Neural progenitor cell (in vitro differentiated cells): ENCODE measurements at regions not wholly inside any gene's neighbourhood (a gene's known extent, or its start where the extent isn't known, plus 50 kb on each side); places are given as distances from the start of the nearest gene placed in this dataset.

Source experiments
- DNase-seq: peaks from one replicate; pipeline ENCODE4 v3.0.0-alpha.2; 2016; ENCODE audit warnings: low spot score
- H2AFZ ChIP-seq: fragments of 200-600 bp; sonication (generic); replicated peaks from 2 replicates; pipeline ENCODE4 v1.6.1; 2016; ENCODE audit warnings: antibody characterized with exemption
- H3F3A ChIP-seq: fragments of 200-600 bp; sonication (generic); 2 replicates; pipeline ENCODE4 v1.6.1; 2016; ENCODE audit warnings: antibody characterized with exemption, low read depth
- H3K27ac ChIP-seq: fragments of 200-600 bp; sonication (generic); 2 replicates; pipeline ENCODE4 v1.5.1; 2016; ENCODE audit warnings: mild to moderate bottlenecking
- H3K27me3 ChIP-seq: fragments of 200-600 bp; sonication (generic); 2 replicates; pipeline ENCODE4 v1.6.1; 2016; ENCODE audit warnings: mild to moderate bottlenecking, moderate library complexity
- H3K36me3 ChIP-seq: fragments of 200-600 bp; sonication (generic); 2 replicates; pipeline ENCODE4 v1.5.1; 2016
- H3K4me1 ChIP-seq: fragments of 200-600 bp; sonication (generic); 2 replicates; pipeline ENCODE4 v1.6.1; 2016; ENCODE audit warnings: mixed run types
- H3K4me2 ChIP-seq: fragments of 200-600 bp; sonication (generic); 2 replicates; pipeline ENCODE4 v1.6.1; 2016
- H3K4me3 ChIP-seq: fragments of 200-600 bp; sonication (generic); 2 replicates; pipeline ENCODE4 v1.5.1; 2016
- H3K79me2 ChIP-seq: fragments of 200-600 bp; sonication (generic); 2 replicates; pipeline ENCODE4 v1.6.1; 2016; ENCODE audit warnings: low read depth
- H3K9ac ChIP-seq: fragments of 200-600 bp; sonication (generic); 2 replicates; pipeline ENCODE4 v1.6.1; 2016
- H3K9me3 ChIP-seq: fragments of 200-600 bp; sonication (generic); 2 replicates; pipeline ENCODE4 v1.5.1; 2016; ENCODE audit warnings: low read depth
- H4K20me1 ChIP-seq: fragments of 200-600 bp; sonication (generic); 2 replicates; pipeline ENCODE4 v1.6.1; 2016; ENCODE audit warnings: low read depth
- H3K27ac Mint-ChIP-seq: 3 replicates; pipeline ENCODE4 v1.8.0; 2021; ENCODE audit warnings: mixed read lengths
- H3K27me3 Mint-ChIP-seq: 2 replicates; pipeline ENCODE4 v1.8.0; 2022; ENCODE audit warnings: low read depth, mild to moderate bottlenecking, inconsistent platforms, moderate library complexity, mixed read lengths; ENCODE audit not compliant: insufficient read depth
- H3K36me3 Mint-ChIP-seq: 3 replicates; pipeline ENCODE4 v1.8.0; 2021; ENCODE audit warnings: mixed read lengths
- H3K4me1 Mint-ChIP-seq: 3 replicates; pipeline ENCODE4 v1.8.0; 2021; ENCODE audit warnings: mixed read lengths
- H3K4me3 Mint-ChIP-seq: 3 replicates; pipeline ENCODE4 v1.8.0; 2021; ENCODE audit warnings: mild to moderate bottlenecking, moderate library complexity, mixed read lengths
- H3K9me3 Mint-ChIP-seq: 3 replicates; pipeline ENCODE4 v1.8.0; 2020; ENCODE audit warnings: mixed read lengths
- EZH2 ChIP-seq: fragments of 200-600 bp; sonication (generic); IDR thresholded peaks from 2 replicates; pipeline ENCODE4 v1.6.1; 2017; ENCODE audit warnings: antibody characterized with exemption, mild to moderate bottlenecking, moderate library complexity
- EZH2phosphoT487 ChIP-seq: fragments of 200-600 bp; sonication (generic); IDR thresholded peaks from 2 replicates; pipeline ENCODE4 v1.6.1; 2017; ENCODE audit warnings: antibody characterized with exemption
- TF ChIP-seq, protein P1 (sequence below): fragments of 200-600 bp; sonication (generic); IDR thresholded peaks from 2 replicates; pipeline ENCODE4 v1.5.1; 2017; ENCODE audit warnings: antibody characterized with exemption, mild to moderate bottlenecking

DNA sequence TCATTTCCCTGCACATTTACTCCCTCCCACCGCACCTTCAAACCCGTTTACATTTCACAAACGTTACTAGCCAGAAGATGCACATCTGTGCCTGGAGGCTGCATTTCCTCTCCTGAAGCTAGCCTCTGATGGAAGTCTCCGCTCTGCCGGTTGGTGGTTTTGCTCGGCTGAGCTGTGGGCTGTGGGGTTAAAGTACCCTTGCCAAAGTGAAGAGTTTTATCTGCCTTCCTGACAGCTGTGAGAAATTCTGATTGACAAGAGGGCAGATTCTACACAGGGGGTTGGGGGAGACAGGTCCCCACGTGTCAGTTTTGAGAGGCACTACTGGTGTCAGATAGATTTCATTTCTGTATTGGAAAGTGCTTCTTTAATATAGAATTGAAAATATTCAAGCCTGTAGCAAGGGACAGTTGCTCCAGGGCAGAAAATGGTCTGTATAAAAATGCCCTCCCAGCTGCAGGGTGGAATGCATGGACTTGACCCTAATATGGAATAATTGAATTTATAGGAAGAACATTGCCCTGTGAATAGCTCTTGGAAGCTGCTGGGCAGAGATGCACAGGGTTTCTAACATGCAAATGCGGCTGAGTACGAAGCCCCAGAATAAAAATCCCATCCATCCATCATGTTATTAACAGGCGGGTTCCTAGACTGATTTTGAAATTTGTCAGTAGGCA lies 201.1 kb upstream of the RGMA start:
- Histone ChIP-seq H4K20me1 (no peaks in the 10 kb centered on the region), H2AFZ (no peak overlapping the region), H3K9me3 (no peaks in the 10 kb centered on the region), H3K4me3 (no peak overlapping the region), H3F3A (peaks cover 15% of the 10 kb centered on the region), H3K79me2 (no peaks in the 10 kb centered on the region), H3K36me3 (no peaks in the 10 kb centered on the region), H3K4me2 (no peak overlapping the region), H3K27ac (no peak overlapping the region), H3K9ac (no peak overlapping the region), H3K27me3 (no peaks in the 10 kb centered on the region), H3K4me1 (peaks cover 32% of the 10 kb centered on the region)
- Mint-ChIP-seq H3K4me1 (peaks cover 49% of the 10 kb centered on the region), H3K4me3 (peak overlapping the region; percentile 26), H3K27ac (peak overlapping the region; percentile 85), H3K36me3 (no peaks in the 10 kb centered on the region), H3K27me3 (no peaks in the 10 kb centered on the region), H3K9me3 (peaks cover 3% of the 10 kb centered on the region)
- no peak for TF ChIP-seq EZH2
- TF ChIP-seq EZH2phosphoT487, result no peak
- TF ChIP-seq, protein P1, sequence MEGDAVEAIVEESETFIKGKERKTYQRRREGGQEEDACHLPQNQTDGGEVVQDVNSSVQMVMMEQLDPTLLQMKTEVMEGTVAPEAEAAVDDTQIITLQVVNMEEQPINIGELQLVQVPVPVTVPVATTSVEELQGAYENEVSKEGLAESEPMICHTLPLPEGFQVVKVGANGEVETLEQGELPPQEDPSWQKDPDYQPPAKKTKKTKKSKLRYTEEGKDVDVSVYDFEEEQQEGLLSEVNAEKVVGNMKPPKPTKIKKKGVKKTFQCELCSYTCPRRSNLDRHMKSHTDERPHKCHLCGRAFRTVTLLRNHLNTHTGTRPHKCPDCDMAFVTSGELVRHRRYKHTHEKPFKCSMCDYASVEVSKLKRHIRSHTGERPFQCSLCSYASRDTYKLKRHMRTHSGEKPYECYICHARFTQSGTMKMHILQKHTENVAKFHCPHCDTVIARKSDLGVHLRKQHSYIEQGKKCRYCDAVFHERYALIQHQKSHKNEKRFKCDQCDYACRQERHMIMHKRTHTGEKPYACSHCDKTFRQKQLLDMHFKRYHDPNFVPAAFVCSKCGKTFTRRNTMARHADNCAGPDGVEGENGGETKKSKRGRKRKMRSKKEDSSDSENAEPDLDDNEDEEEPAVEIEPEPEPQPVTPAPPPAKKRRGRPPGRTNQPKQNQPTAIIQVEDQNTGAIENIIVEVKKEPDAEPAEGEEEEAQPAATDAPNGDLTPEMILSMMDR, result no peak
- DNase-seq, result no peak

- no peak overlapping the region for H3K4me3 ChIP-seq
- H3K9ac ChIP-seq, result no peak overlapping the region
- no peaks in the 10 kb centered on the region for H3K27me3 ChIP-seq
- H3K27ac Mint-ChIP-seq, result peak overlapping the region; percentile 74
- no peak overlapping the region for H2AFZ ChIP-seq
- peaks cover 2% of the 10 kb centered on the region for H3K27me3 Mint-ChIP-seq
- peaks cover 3% of the 10 kb centered on the region for H3K9me3 Mint-ChIP-seq
- no peak for DNase-seq
- H4K20me1 ChIP-seq, result no peaks in the 10 kb centered on the region
- peaks cover 54% of the 10 kb centered on the region for H3K4me1 Mint-ChIP-seq
- no peak overlapping the region for H3K4me3 Mint-ChIP-seq
- no peak overlapping the region for H3K27ac ChIP-seq
- no peak overlapping the region for H3K4me2 ChIP-seq
- H3K79me2 ChIP-seq, result no peaks in the 10 kb centered on the region
- H3K9me3 ChIP-seq, result no peaks in the 10 kb centered on the region
- TF ChIP-seq, protein P1, result no peak
- TF ChIP-seq EZH2phosphoT487, result no peak
- TF ChIP-seq EZH2, result no peak
- no peaks in the 10 kb centered on the region for H3K36me3 Mint-ChIP-seq
- H3K36me3 ChIP-seq, result no peaks in the 10 kb centered on the region
- H3K4me1 ChIP-seq, result peaks cover 29% of the 10 kb centered on the region
- peaks cover 15% of the 10 kb centered on the region for H3F3A ChIP-seq
Measured at GRCh38 chr15:93288728-93289294, 199.8 kb upstream of the RGMA start.

- H3K9me3 ChIP-seq, result no peaks in the 10 kb centered on the region
- no peak overlapping the region for H3K4me3 ChIP-seq
- no peak overlapping the region for H2AFZ ChIP-seq
- no peak overlapping the region for H3K9ac ChIP-seq
- peaks cover 26% of the 10 kb centered on the region for H3F3A ChIP-seq
- no peaks in the 10 kb centered on the region for H4K20me1 ChIP-seq
- peak; percentile 53 for DNase-seq
- H3K27me3 ChIP-seq, result no peaks in the 10 kb centered on the region
- peak overlapping the region; percentile 25 for H3K27ac ChIP-seq
- peaks cover 71% of the 10 kb centered on the region for H3K4me1 Mint-ChIP-seq
- peaks cover 36% of the 10 kb centered on the region for H3K4me1 ChIP-seq
- H3K79me2 ChIP-seq, result no peaks in the 10 kb centered on the region
- no peaks in the 10 kb centered on the region for H3K9me3 Mint-ChIP-seq
- H3K27me3 Mint-ChIP-seq, result peaks cover 2% of the 10 kb centered on the region
- no peaks in the 10 kb centered on the region for H3K36me3 Mint-ChIP-seq
- H3K4me2 ChIP-seq, result peak overlapping the region; percentile 43
- H3K4me3 Mint-ChIP-seq, result no peak overlapping the region
- H3K27ac Mint-ChIP-seq, result peak overlapping the region; percentile 74
- TF ChIP-seq, protein P1, result no peak
- no peak for TF ChIP-seq EZH2phosphoT487
- TF ChIP-seq EZH2, result no peak
- no peaks in the 10 kb centered on the region for H3K36me3 ChIP-seq
Measured at GRCh38 chr15:93286446-93286845, 197.4 kb upstream of the RGMA start.
